DND-41 (cell line): ENCODE measurements at regions not wholly inside any gene's neighbourhood (a gene's known extent, or its start where the extent isn't known, plus 50 kb on each side); places are given as distances from the start of the nearest gene placed in this dataset.

ENCODE experiments used
- EZH2 ChIP-seq: IDR thresholded peaks from 3 replicates; pipeline ENCODE4 v1.6.1; 2012; ENCODE audit warnings: borderline replicate concordance, low read depth, mild to moderate bottlenecking, moderate library complexity, low read length, inconsistent platforms; ENCODE audit not compliant: severe bottlenecking
- TF ChIP-seq, protein P1 (sequence below): IDR thresholded peaks from 2 replicates; pipeline ENCODE4 v1.5.1; 2012; ENCODE audit warnings: borderline replicate concordance, low read length, moderate library complexity, mild to moderate bottlenecking; ENCODE audit not compliant: poor library complexity, severe bottlenecking; ENCODE audit errors: extremely low read depth

DNA sequence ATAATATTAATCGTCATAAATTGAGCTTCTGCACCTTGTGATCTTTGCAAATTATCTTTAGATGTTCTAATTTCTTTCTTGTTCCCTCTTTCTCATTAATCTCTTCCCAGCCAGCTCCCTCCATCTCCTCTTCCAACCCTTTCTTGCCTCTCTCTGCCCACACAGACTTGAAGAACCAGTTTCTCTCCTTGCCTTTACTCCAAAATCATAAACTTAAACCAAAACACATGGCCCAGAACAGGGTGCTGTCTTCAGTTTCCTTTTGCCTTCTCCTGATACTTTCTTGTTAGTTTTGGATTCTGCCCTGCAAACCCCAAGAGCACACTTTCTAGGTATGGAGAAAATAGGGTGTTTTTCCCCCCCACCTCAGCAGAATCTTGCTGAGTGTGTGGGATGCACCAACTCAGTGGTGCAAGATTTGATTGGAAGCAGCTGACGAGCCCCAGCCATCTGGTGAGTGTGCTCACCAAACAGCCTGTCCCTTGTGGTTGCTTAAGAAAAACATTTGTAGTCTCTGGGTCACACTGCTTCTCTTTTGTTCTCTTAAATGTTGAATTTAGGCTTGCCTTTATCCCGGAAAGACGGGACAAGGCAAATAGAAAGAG is 175.8 kb upstream of the MAF start:
- no peak for TF ChIP-seq EZH2
- TF ChIP-seq, protein P1, sequence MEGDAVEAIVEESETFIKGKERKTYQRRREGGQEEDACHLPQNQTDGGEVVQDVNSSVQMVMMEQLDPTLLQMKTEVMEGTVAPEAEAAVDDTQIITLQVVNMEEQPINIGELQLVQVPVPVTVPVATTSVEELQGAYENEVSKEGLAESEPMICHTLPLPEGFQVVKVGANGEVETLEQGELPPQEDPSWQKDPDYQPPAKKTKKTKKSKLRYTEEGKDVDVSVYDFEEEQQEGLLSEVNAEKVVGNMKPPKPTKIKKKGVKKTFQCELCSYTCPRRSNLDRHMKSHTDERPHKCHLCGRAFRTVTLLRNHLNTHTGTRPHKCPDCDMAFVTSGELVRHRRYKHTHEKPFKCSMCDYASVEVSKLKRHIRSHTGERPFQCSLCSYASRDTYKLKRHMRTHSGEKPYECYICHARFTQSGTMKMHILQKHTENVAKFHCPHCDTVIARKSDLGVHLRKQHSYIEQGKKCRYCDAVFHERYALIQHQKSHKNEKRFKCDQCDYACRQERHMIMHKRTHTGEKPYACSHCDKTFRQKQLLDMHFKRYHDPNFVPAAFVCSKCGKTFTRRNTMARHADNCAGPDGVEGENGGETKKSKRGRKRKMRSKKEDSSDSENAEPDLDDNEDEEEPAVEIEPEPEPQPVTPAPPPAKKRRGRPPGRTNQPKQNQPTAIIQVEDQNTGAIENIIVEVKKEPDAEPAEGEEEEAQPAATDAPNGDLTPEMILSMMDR, result no peak
